Fibroblast of the aortic adventitia (primary cell): ENCODE measurements at regions not wholly inside any gene's neighbourhood (a gene's known extent, or its start where the extent isn't known, plus 50 kb on each side); places are given as distances from the start of the nearest gene placed in this dataset.

Experiments
- DNase-seq: peaks from one replicate; pipeline ENCODE4 v3.0.0-alpha.2; 2010; ENCODE audit warnings: low read depth
- H3K4me3 ChIP-seq: 2 replicates; pipeline ENCODE4 v1.5.1; 2011; ENCODE audit warnings: low read depth, mild to moderate bottlenecking, control low read depth, low read length, moderate library complexity
- CTCF ChIP-seq: IDR thresholded peaks from 2 replicates; pipeline ENCODE4 v1.5.1; 2011; ENCODE audit warnings: mild to moderate bottlenecking, low read length, control low read depth, inconsistent platforms; ENCODE audit not compliant: insufficient read depth

DNA sequence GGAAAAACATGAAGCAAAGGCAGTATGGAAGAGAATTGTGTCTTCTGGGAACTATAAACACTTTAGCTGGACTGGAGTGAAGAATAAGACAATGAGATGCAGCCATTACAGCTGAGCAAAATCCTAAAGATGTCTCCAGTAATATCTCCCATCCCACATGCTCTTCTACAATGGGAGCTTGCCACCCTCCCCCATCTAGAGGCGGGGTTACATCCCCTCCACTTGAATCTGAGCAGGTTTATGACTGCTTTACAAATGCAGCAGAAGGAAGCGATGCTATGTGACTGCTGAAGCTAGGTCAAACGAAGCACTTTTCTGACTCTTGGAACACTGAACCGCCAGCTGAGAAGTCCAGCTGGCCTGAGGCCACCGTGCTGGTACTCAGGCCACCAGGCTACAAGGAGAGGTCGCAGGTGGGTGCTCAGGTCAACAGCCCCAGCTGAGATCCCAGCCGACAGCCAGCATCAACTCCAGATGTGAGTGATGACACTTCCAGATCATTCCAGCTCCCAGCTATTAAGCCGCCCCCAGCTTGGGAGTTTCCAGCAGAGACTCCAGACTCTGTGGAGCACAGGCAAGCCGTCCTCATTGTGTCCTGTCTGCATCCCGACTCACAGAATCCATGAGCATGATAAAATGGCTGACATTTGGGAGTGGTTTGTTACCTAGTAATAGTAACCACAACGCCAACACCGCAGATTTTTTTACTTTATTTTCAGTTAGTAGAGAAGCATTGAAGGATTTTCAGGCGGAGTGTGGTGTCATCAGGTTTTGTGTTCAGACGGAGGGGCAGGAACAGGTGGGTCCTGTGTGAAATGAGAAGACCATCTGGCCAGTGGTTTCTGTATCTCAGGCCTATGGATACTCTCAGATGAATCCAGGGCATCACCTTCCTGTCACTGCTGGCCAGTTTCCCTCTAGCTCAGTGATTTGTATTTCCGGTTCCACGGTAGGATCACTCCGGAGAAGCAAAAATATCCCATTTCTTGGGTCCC is 89.3 kb downstream of the NPY start:
- no peak for TF ChIP-seq CTCF
- H3K4me3 ChIP-seq, result no peak overlapping the region
- no peak for DNase-seq

DNA sequence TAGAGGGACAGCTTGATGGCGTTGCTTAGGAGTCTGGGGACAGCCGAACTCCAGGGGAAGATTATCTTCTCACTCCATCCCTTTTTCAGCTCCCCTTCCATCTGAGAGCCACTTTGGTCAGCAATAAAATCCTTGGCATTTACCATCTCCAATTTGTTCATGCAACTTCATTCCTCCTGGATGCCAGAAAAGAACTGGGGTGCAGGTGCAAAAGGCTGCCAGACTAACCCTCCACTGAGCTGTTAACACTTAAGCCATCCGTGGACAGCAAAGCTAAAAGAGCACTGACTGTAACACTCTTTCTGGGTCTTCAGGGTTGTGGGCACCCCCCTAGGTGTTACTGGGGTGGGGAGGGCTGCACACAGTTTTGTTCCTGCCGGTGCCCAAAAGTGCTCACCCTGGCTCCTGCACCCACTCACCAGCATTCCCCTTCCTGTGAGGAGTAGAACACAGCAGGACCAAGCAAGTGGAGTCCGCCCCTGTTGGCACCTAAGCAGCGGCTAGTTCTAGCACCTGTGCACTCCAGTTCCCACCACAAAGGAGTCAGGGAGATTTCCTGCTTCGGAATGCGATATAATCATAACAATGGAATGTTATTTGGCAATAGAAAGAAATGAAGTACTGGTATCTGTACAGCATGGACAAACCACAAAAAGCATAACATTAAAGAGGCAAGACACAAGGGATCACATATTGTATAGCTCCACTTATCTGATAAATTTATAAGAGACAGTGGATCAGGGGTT is 95.1 kb downstream of the NPY start:
- peak; percentile 23 for DNase-seq
- TF ChIP-seq CTCF, result no peak
- H3K4me3 ChIP-seq, result no peak overlapping the region

GRCh38 chr7:24381894-24382505 is 98.0 kb downstream of the NPY start:
- peak; percentile 30 for TF ChIP-seq CTCF
- DNase-seq, result peak; percentile 18
- no peak overlapping the region for H3K4me3 ChIP-seq

DNA sequence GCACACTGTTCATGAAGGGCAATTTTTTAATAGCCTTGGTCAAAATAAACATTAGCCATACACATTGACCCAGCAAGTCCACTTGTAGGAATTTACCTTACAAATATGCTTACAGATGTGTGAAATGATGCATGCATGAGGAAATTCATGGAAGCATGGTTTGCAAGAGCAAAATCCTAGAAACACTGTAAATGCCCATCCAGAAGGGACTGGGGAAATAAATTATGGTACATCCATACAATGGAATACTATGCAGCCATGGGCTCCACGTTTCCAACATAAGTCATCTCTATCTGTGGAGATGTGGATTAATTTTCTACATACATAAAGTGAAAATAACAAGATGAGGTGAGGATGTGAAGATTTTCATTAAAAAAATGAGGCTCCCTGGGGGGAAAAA is 99.1 kb downstream of the NPY start:
- TF ChIP-seq CTCF, result no peak
- DNase-seq, result no peak
- H3K4me3 ChIP-seq, result no peak overlapping the region

- TF ChIP-seq CTCF, result no peak
- H3K4me3 ChIP-seq, result no peak overlapping the region
- DNase-seq, result no peak
Observed at GRCh38 chr7:24384362-24385030, 100.5 kb downstream of the NPY start.

- DNase-seq, result no peak
- TF ChIP-seq CTCF, result no peak
Observed at GRCh38 chr7:24388212-24388611, 104.2 kb downstream of the NPY start.

More at GRCh38 chr7:24388212-24388611, 104.2 kb downstream of the NPY start:
- no peak overlapping the region for H3K4me3 ChIP-seq
